SK-N-SH treated with all-trans-retinoic acid at 6 μM for 48 hours (cell line): ENCODE measurements at regions not wholly inside any gene's neighbourhood (a gene's known extent, or its start where the extent isn't known, plus 50 kb on each side); places are given as distances from the start of the nearest gene placed in this dataset.
A peak's percentile ranks its signal among the peaks of the same experiment; 100 is the strongest.

Source experiments
- ATAC-seq: fragments of 200-7000 bp; cut with Tn5 transposase; 3 replicates; pipeline ENCODE4 v1.9.1; 2020; ENCODE audit warnings: mild to moderate bottlenecking, moderate library complexity
- BACH2 ChIP-seq: fragments of 250-450 bp; sonication (Bioruptor Pico); IDR thresholded peaks from 2 replicates; pipeline ENCODE4 v1.9.0; 2021; ENCODE audit warnings: mild to moderate bottlenecking, borderline replicate concordance
- CSDC2 ChIP-seq: fragments of 250-450 bp; sonication (Bioruptor Pico); IDR thresholded peaks from 2 replicates; pipeline ENCODE4 v1.5.0; 2020; ENCODE audit warnings: mild to moderate bottlenecking, moderate library complexity
- CSRNP3 ChIP-seq: fragments of 250-450 bp; sonication (Bioruptor Pico); IDR thresholded peaks from 2 replicates; pipeline ENCODE4 v1.5.1; 2021; ENCODE audit warnings: mild to moderate bottlenecking, moderate library complexity
- ESRRG ChIP-seq: fragments of 250-450 bp; sonication (Bioruptor Pico); IDR thresholded peaks from 2 replicates; pipeline ENCODE4 v1.6.1; 2021; ENCODE audit warnings: mild to moderate bottlenecking
- ISL1 ChIP-seq: fragments of 250-450 bp; sonication (Bioruptor Pico); IDR thresholded peaks from 2 replicates; pipeline ENCODE4 v2.1.2; 2022; ENCODE audit warnings: mild to moderate bottlenecking, moderate library complexity
- OSR1 ChIP-seq: fragments of 250-450 bp; sonication (Bioruptor Pico); IDR thresholded peaks from 2 replicates; pipeline ENCODE4 v1.8.0; 2022; ENCODE audit warnings: moderate library complexity, mild to moderate bottlenecking, inconsistent platforms
- PATZ1 ChIP-seq: fragments of 250-450 bp; sonication (Bioruptor Pico); IDR thresholded peaks from 2 replicates; pipeline ENCODE4 v1.8.0; 2020; ENCODE audit warnings: mild to moderate bottlenecking, moderate library complexity, borderline replicate concordance
- SNAI2 ChIP-seq: fragments of 250-450 bp; sonication (Bioruptor Pico); IDR thresholded peaks from 2 replicates; pipeline ENCODE4 v1.5.0; 2020; ENCODE audit warnings: mild to moderate bottlenecking, moderate library complexity
- TCF4 ChIP-seq: fragments of 250-450 bp; sonication (Bioruptor Pico); IDR thresholded peaks from 2 replicates; pipeline ENCODE4 v1.8.0; 2021; ENCODE audit warnings: mild to moderate bottlenecking, moderate library complexity, borderline replicate concordance
- TSHZ2 ChIP-seq: fragments of 250-450 bp; sonication (Bioruptor Pico); IDR thresholded peaks from 2 replicates; pipeline ENCODE4 v1.5.0; 2020; ENCODE audit warnings: mild to moderate bottlenecking, moderate library complexity
- ZFP3 ChIP-seq: fragments of 250-450 bp; sonication (Bioruptor Pico); IDR thresholded peaks from 2 replicates; pipeline ENCODE4 v1.5.0; 2020; ENCODE audit warnings: mild to moderate bottlenecking, moderate library complexity
- ZFP30 ChIP-seq: fragments of 450-650 bp; formaldehyde crosslinking; IDR thresholded peaks from 2 replicates; pipeline ENCODE4 v1.5.0; 2022; ENCODE audit warnings: mild to moderate bottlenecking, moderate library complexity
- ZNF565 ChIP-seq: fragments of 450-650 bp; formaldehyde crosslinking; conservative IDR thresholded peaks from 2 replicates; pipeline ENCODE4 v1.5.0; 2020; ENCODE audit warnings: low read depth, mild to moderate bottlenecking, moderate library complexity
- ZNF70 ChIP-seq: fragments of 450-650 bp; formaldehyde crosslinking; IDR thresholded peaks from 2 replicates; pipeline ENCODE4 v1.5.0; 2020; ENCODE audit warnings: mild to moderate bottlenecking, moderate library complexity
- ZNF8 ChIP-seq: fragments of 450-650 bp; formaldehyde crosslinking; IDR thresholded peaks from 2 replicates; pipeline ENCODE4 v1.5.0; 2020; ENCODE audit warnings: mild to moderate bottlenecking, moderate library complexity
- TF ChIP-seq, protein P1 (sequence below): fragments of 250-450 bp; sonication (Bioruptor Pico); IDR thresholded peaks from 2 replicates; pipeline ENCODE4 v1.8.0; 2021; ENCODE audit warnings: low read depth, mild to moderate bottlenecking, moderate library complexity, borderline replicate concordance
- TF ChIP-seq, protein P2 (sequence below): fragments of 250-450 bp; sonication (Bioruptor Pico); IDR thresholded peaks from 2 replicates; pipeline ENCODE4 v1.5.1; 2020; ENCODE audit warnings: low read depth, mild to moderate bottlenecking, moderate library complexity

DNA sequence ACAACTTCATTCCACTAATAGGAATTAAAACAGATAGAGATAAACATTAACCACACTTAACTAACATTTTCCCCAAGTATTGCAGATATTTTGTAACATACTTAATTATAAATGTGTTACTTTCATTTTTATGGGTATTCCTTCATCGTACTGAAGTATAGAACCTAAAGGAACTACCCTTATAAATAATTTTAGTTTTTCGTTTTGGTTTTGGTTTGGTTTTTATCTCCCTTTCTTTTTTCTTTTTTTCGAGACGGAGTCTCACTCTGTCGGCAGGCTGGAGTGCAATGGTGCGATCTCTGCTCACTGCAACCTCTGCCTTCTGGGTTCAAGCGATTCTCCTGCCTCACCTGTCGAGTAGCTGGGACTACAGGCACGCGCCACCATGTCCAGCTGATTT lies 60.1 kb upstream of the LMNB1 start (continued):
- TF ChIP-seq PATZ1 (CRISPR knock-in tag) (no peak), ESRRG (no peak), ZNF8 (CRISPR knock-in tag) (no peak)

GRCh38 chr5:126718236-126718868 lies 58.6 kb upstream of the LMNB1 start:
- TF ChIP-seq ZNF565 (CRISPR knock-in tag) = no peak
- TF ChIP-seq PATZ1 (CRISPR knock-in tag) = no peak
- TF ChIP-seq ISL1 = no peak
- no peak for TF ChIP-seq ESRRG
- TF ChIP-seq, protein P1, sequence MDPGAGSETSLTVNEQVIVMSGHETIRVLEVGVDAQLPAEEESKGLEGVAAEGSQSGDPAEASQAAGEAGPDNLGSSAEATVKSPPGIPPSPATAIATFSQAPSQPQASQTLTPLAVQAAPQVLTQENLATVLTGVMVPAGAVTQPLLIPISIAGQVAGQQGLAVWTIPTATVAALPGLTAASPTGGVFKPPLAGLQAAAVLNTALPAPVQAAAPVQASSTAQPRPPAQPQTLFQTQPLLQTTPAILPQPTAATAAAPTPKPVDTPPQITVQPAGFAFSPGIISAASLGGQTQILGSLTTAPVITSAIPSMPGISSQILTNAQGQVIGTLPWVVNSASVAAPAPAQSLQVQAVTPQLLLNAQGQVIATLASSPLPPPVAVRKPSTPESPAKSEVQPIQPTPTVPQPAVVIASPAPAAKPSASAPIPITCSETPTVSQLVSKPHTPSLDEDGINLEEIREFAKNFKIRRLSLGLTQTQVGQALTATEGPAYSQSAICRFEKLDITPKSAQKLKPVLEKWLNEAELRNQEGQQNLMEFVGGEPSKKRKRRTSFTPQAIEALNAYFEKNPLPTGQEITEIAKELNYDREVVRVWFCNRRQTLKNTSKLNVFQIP (CRISPR knock-in tag) = no peak
- TF ChIP-seq OSR1 (CRISPR knock-in tag) = no peak
- TF ChIP-seq CSDC2 (CRISPR knock-in tag) = no peak
- no peak for TF ChIP-seq CSRNP3
- peak; percentile 47; the same call in 2 of the 3 replicates for ATAC-seq

GRCh38 chr5:126720369-126720768 lies 56.6 kb upstream of the LMNB1 start:
- no peak for TF ChIP-seq CSDC2 (CRISPR knock-in tag)
- TF ChIP-seq PATZ1 (CRISPR knock-in tag) = no peak
- no peak for TF ChIP-seq ZFP3 (CRISPR knock-in tag)
- no peak for TF ChIP-seq TCF4 (CRISPR knock-in tag)
- no peak for TF ChIP-seq ZNF565 (CRISPR knock-in tag)
- TF ChIP-seq ESRRG = no peak
- no peak for TF ChIP-seq ZFP30 (CRISPR knock-in tag)
- no peak for TF ChIP-seq SNAI2
- no peak for TF ChIP-seq TSHZ2 (CRISPR knock-in tag)
- TF ChIP-seq ZNF8 (CRISPR knock-in tag) = no peak
- TF ChIP-seq ISL1 = no peak
- TF ChIP-seq, protein P2, sequence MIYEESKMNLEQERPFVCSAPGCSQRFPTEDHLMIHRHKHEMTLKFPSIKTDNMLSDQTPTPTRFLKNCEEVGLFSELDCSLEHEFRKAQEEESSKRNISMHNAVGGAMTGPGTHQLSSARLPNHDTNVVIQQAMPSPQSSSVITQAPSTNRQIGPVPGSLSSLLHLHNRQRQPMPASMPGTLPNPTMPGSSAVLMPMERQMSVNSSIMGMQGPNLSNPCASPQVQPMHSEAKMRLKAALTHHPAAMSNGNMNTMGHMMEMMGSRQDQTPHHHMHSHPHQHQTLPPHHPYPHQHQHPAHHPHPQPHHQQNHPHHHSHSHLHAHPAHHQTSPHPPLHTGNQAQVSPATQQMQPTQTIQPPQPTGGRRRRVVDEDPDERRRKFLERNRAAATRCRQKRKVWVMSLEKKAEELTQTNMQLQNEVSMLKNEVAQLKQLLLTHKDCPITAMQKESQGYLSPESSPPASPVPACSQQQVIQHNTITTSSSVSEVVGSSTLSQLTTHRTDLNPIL (CRISPR knock-in tag) = no peak
- TF ChIP-seq ZNF70 (CRISPR knock-in tag) = no peak
- no peak for TF ChIP-seq BACH2
- no peak for ATAC-seq
